ENCODE measurements at regions not wholly inside any gene's neighbourhood (a gene's known extent, or its start where the extent isn't known, plus 50 kb on each side); places are given as distances from the start of the nearest gene placed in this dataset.

- Histone ChIP-seq H3K4me1 (replicated peaks in 1 of 4; ENCODE audit: control insufficient read depth in 3 of 4, insufficient read depth in 4 of 4, low read length in 3 of 4) (peaks cover 0 to 6% (median 1%) of the 10 kb centered on the region in 4 experiments; a peak in 4 of 7 replicates), H3K27ac (ENCODE audit: low read depth, low read length) (no peak overlapping the region)
- 87% methylated on average over 6 of the region's 6 CpGs; no CpG with 5 or more reads in 1 of the 2 experiments for WGBS, 2 experiments (ENCODE audit: extremely low coverage in 1 of 2, insufficient coverage in 1 of 2, insufficient read length in 1 of 2, insufficient replicate concordance in 2 of 2, low coverage in 1 of 2, low lambda C conversion rate in 2 of 2, missing lambda C conversion rate in 1 of 2)
- TF ChIP-seq YY1 (IDR thresholded peaks at IDR 0.05; ENCODE audit: low read depth, low read length) (no peak), MAFK (IDR thresholded peaks at IDR 0.05; ENCODE audit: low read depth, low read length) (no peak), EZH2 (IDR thresholded peaks at IDR 0.05; ENCODE audit: low read depth, low read length, severe bottlenecking) (no peak), HDAC6 (IDR thresholded peaks at IDR 0.05; ENCODE audit: low read depth, low read length) (no peak), JUN (IDR thresholded peaks at IDR 0.05; ENCODE audit: low read depth, low read length) (no peak), SP4 (IDR thresholded peaks at IDR 0.05; ENCODE audit: low read length) (no peak), SIN3A (conservative IDR thresholded peaks at IDR 0.05 in 1 of 2, IDR thresholded peaks at IDR 0.05 in 1 of 2; ENCODE audit: low read depth in 1 of 2, low read length in 2 of 2) (no peak), CEBPB (IDR thresholded peaks at IDR 0.05; ENCODE audit: low read depth, low read length) (no peak), NRF1 (IDR thresholded peaks at IDR 0.05; ENCODE audit: low read depth, low read length) (no peak), PHF8 (conservative IDR thresholded peaks at IDR 0.05; ENCODE audit: low read depth, low read length) (no peak), ATF2 (IDR thresholded peaks at IDR 0.05; ENCODE audit: low read length) (no peak), EGR1 (IDR thresholded peaks at IDR 0.05; ENCODE audit: borderline replicate concordance, low read depth, low read length) (no peak), E2F6 (IDR thresholded peaks at IDR 0.05) (no peak)
These were observed 52.5 kb upstream of the UQCRFS1 start for GRCh38 chr19:29265436-29265835.

More at GRCh38 chr19:29265436-29265835, 52.5 kb upstream of the UQCRFS1 start:
- H3K36me3 ChIP-seq (ENCODE audit: control insufficient read depth in 2 of 4, insufficient read depth in 4 of 4, low read length in 3 of 4) = no peaks in the 10 kb centered on the region
- H2BK15ac ChIP-seq (ENCODE audit: low read length) = no peak overlapping the region
- no peak overlapping the region for H3K14ac ChIP-seq (ENCODE audit: insufficient read length)
- CTCF ChIA-PET (ENCODE audit: partially characterized antibody) = interaction anchor here (1.0 to 10.7 kb wide), 4 partner anchors 9 to 322 kb away, joined by 3 to 117 read pairs (median 15); no protein-coding TSS in a partner anchor
- H2AK5ac ChIP-seq (ENCODE audit: low read depth, low read length) = no peak overlapping the region
- H3K18ac ChIP-seq (ENCODE audit: extremely low read depth, low read length) = no peak overlapping the region
- H3K56ac ChIP-seq (replicated peaks; ENCODE audit: insufficient read length, low read depth, low read length) = no peak overlapping the region
- no peak overlapping the region for H2BK120ac ChIP-seq (replicated peaks; ENCODE audit: low read depth, low read length)
- H3K79me2 ChIP-seq (ENCODE audit: control insufficient read depth in 1 of 2, insufficient read depth in 2 of 2, low read length in 2 of 2) = no peaks in the 10 kb centered on the region
- no peaks in the 10 kb centered on the region for H4K20me1 ChIP-seq (replicated peaks in 1 of 2; ENCODE audit: control insufficient read depth in 1 of 2, insufficient read depth in 2 of 2, low read length in 2 of 2)
- no peak overlapping the region for H3K9ac ChIP-seq (replicated peaks in 1 of 4; ENCODE audit: extremely low read depth in 1 of 4, low read depth in 3 of 4, low read length in 3 of 4)
- no peaks in the 10 kb centered on the region for H3K9me3 ChIP-seq (ENCODE audit: insufficient read depth in 2 of 2, low read depth in 1 of 2, low read length in 1 of 2)
- DNase-seq (ENCODE audit: low read depth in 1 of 2, low spot score in 2 of 2) (no peak), FAIRE-seq (no peak)
- no peak overlapping the region for H4K8ac ChIP-seq (ENCODE audit: extremely low read depth, insufficient read depth, low read length)
- no peak overlapping the region for H3K23ac ChIP-seq (ENCODE audit: insufficient read length)
- H3K79me1 ChIP-seq (ENCODE audit: low read depth, low read length) = no peaks in the 10 kb centered on the region
- no peak overlapping the region for H4K91ac ChIP-seq (replicated peaks; ENCODE audit: insufficient read length, low read length)
- H3K4ac ChIP-seq (replicated peaks; ENCODE audit: insufficient read length, low read depth, low read length) = no peak overlapping the region
- no peak overlapping the region for H4K5ac ChIP-seq (ENCODE audit: insufficient read length, low read depth, low read length)
- no peak overlapping the region for H3K4me3 ChIP-seq (ENCODE audit: extremely low read depth in 1 of 4, insufficient read depth in 2 of 4, low read depth in 3 of 4, low read length in 4 of 4)
- no peak overlapping the region for H2BK12ac ChIP-seq (ENCODE audit: low read depth, low read length)
- H2BK20ac ChIP-seq (ENCODE audit: low read length) = no peak overlapping the region
- no peaks in the 10 kb centered on the region for H3K23me2 ChIP-seq (ENCODE audit: low read depth, low read length)
- H3K4me2 ChIP-seq (ENCODE audit: insufficient read depth in 1 of 2, low read depth in 2 of 2, low read length in 2 of 2) = no peak overlapping the region
- H2BK5ac ChIP-seq (ENCODE audit: low read depth, low read length) = no peak overlapping the region
- no peak overlapping the region for H2AFZ ChIP-seq (ENCODE audit: low read length)
- H3K27me3 ChIP-seq (replicated peaks in 1 of 4; ENCODE audit: control insufficient read depth in 3 of 4, extremely low read depth in 1 of 4, insufficient read depth in 3 of 4, low read length in 3 of 4) = no peaks in the 10 kb centered on the region; a peak in 3 of 7 replicates
- POLR2A ChIA-PET (ENCODE audit: partially characterized antibody) = no interaction called here
